Endothelial cell of umbilical vein (primary cell): ENCODE measurements at regions not wholly inside any gene's neighbourhood (a gene's known extent, or its start where the extent isn't known, plus 50 kb on each side); places are given as distances from the start of the nearest gene placed in this dataset.

ENCODE experiments used
- BruUV-seq: library from RNA; stranded (reverse); fragments of 400-500 nt; replicated peaks from 2 replicates; lab custom pipeline; 2021; lab: Mats Ljungman, UMichigan
- CTCF ChIA-PET: fragments of 300-600, 350-600 bp; sonication (Branson Sonifier 250); formaldehyde crosslinking; loops from one replicate; lab custom pipeline; 2021; ENCODE audit warnings: antibody characterized with exemption, inconsistent platforms; lab: Charles Lee
- POLR2A ChIA-PET: fragments of 300-600, 350-600 bp; sonication (Branson Sonifier 250); formaldehyde crosslinking; loops from one replicate; lab custom pipeline; 2021; ENCODE audit warnings: antibody characterized with exemption, inconsistent platforms; lab: Charles Lee
- DNase-seq: peaks from one replicate; pipeline ENCODE4 v3.0.0-alpha.2; 2011; ENCODE audit warnings: low read depth, low spot score
- FAIRE-seq: peaks from 2 replicates; lab custom pipeline; 2011; peaks lifted over from hg19 to GRCh38; lab: Jason Lieb, UNC
- H2AFZ ChIP-seq: 2 replicates; pipeline ENCODE4 v1.6.0; 2012; ENCODE audit warnings: low read depth, low read length, control low read depth, inconsistent platforms
- H3K27ac ChIP-seq: 2 replicates; pipeline ENCODE4 v1.5.1; 2011; ENCODE audit warnings: low read depth, mild to moderate bottlenecking, control low read depth, low read length, moderate library complexity; ENCODE audit not compliant: insufficient read depth
- H3K27me3 ChIP-seq, 2 experiments: 2 replicates each; pipeline versions ENCODE4 v1.6.0 to v1.6.1; 2011; ENCODE audit warnings: low read length in 2 of 2, mixed read lengths in 1 of 2; ENCODE audit not compliant: control insufficient read depth in 2 of 2, insufficient read depth in 2 of 2
- H3K36me3 ChIP-seq, 2 experiments: 2 replicates in 1 of 2; 3 replicates in 1 of 2; pipeline ENCODE4 v1.5.1; 2011; ENCODE audit warnings: low read length in 2 of 2, mild to moderate bottlenecking in 1 of 2, moderate library complexity in 1 of 2; ENCODE audit not compliant: control insufficient read depth in 2 of 2, insufficient read depth in 2 of 2; ENCODE audit errors: extremely low read depth in 1 of 2
- H3K4me1 ChIP-seq: 3 replicates; pipeline ENCODE4 v1.5.1; 2011; ENCODE audit warnings: mild to moderate bottlenecking, low read length; ENCODE audit not compliant: control insufficient read depth, insufficient read depth; ENCODE audit errors: extremely low read depth
- H3K4me2 ChIP-seq: 2 replicates; pipeline ENCODE4 v1.6.1; 2011; ENCODE audit warnings: low read length, control low read depth, mixed read lengths; ENCODE audit not compliant: insufficient read depth
- H3K4me3 ChIP-seq, 3 experiments: fragments of 200-600 bp in 1 of 3; sonication (generic), shearing (Covaris generic) in 1 of 3; replicated peaks in 1 of 3; 2 replicates each; pipeline ENCODE4 v1.5.1; 2011 to 2016; ENCODE audit warnings: control low read depth in 3 of 3, low read length in 3 of 3, mild to moderate bottlenecking in 2 of 3, inconsistent platforms in 1 of 3, low read depth in 1 of 3, moderate library complexity in 1 of 3; ENCODE audit not compliant: insufficient read depth in 1 of 3
- H3K79me2 ChIP-seq: 2 replicates; pipeline ENCODE4 v1.6.0; 2012; ENCODE audit warnings: low read length, inconsistent platforms; ENCODE audit not compliant: control insufficient read depth, insufficient read depth
- H3K9ac ChIP-seq: replicated peaks from 2 replicates; pipeline ENCODE3; 2011; ENCODE audit warnings: low read length, control low read depth; ENCODE audit not compliant: insufficient read depth; ENCODE audit errors: extremely low read depth
- H3K9me1 ChIP-seq: replicated peaks from 3 replicates; pipeline ENCODE4 v1.6.0; 2011; ENCODE audit warnings: mild to moderate bottlenecking, low read length; ENCODE audit not compliant: control insufficient read depth, insufficient read depth; ENCODE audit errors: extremely low read depth
- H3K9me3 ChIP-seq: replicated peaks from 2 replicates; pipeline ENCODE4 v1.5.1; 2012; ENCODE audit warnings: low read length, inconsistent platforms; ENCODE audit not compliant: control insufficient read depth, insufficient read depth
- H4K20me1 ChIP-seq: replicated peaks from 2 replicates; pipeline ENCODE3; 2011; ENCODE audit warnings: mild to moderate bottlenecking, low read length; ENCODE audit not compliant: control insufficient read depth, insufficient read depth; ENCODE audit errors: extremely low read depth
- CTCF ChIP-seq, 2 donors: IDR thresholded peaks; 1 replicate in 1 of 2; 2 replicates in 1 of 2; pipeline ENCODE4 v1.5.1; 2011; ENCODE audit warnings: low read length in 2 of 2, mild to moderate bottlenecking in 2 of 2, moderate library complexity in 2 of 2, control low read depth in 1 of 2, inconsistent platforms in 1 of 2, low read depth in 1 of 2; ENCODE audit not compliant: insufficient read depth in 1 of 2; ENCODE audit errors: extremely low read depth in 1 of 2
- EZH2 ChIP-seq: IDR thresholded peaks from 2 replicates; pipeline ENCODE4 v1.6.1; 2012; ENCODE audit warnings: borderline replicate concordance, low read depth, mild to moderate bottlenecking, moderate library complexity, low read length, inconsistent platforms; ENCODE audit not compliant: severe bottlenecking
- FOS ChIP-seq: IDR thresholded peaks from 2 replicates; pipeline ENCODE4 v1.6.1; 2011; ENCODE audit warnings: mild to moderate bottlenecking, low read length, moderate library complexity, borderline replicate concordance; ENCODE audit not compliant: insufficient read depth
- GATA2 ChIP-seq: IDR thresholded peaks from 2 replicates; pipeline ENCODE4 v1.7.0; 2011; ENCODE audit warnings: low read depth, mild to moderate bottlenecking, moderate library complexity, mixed read lengths, low read length; ENCODE audit not compliant: insufficient read length, insufficient read depth
- JUN ChIP-seq: IDR thresholded peaks from 2 replicates; pipeline ENCODE4 v1.6.1; 2011; ENCODE audit warnings: borderline replicate concordance, low read depth; ENCODE audit not compliant: insufficient read length, insufficient read depth
- MAX ChIP-seq: IDR thresholded peaks from 2 replicates; pipeline ENCODE4 v1.6.1; 2011; ENCODE audit not compliant: insufficient read depth, insufficient read length
- MYC ChIP-seq: IDR thresholded peaks from one replicate; pipeline ENCODE4 v1.6.1; 2011; ENCODE audit warnings: mild to moderate bottlenecking, low read depth, low read length
- POLR2A ChIP-seq: IDR thresholded peaks from 2 replicates; pipeline ENCODE4 v1.6.1; 2012; ENCODE audit warnings: low read depth, mild to moderate bottlenecking, control low read depth, low read length
- POLR2AphosphoS5 ChIP-seq: IDR thresholded peaks from 2 replicates; pipeline ENCODE4 v1.6.1; 2012; ENCODE audit warnings: low read depth, mild to moderate bottlenecking, control low read depth, low read length, moderate library complexity; ENCODE audit not compliant: insufficient read depth
- dilution Hi-C: fragments of 300-500 bp; cut with MboI; formaldehyde crosslinking; loops from one replicate; pipeline ENCODE4 v1.15.0; 2019; ENCODE audit warnings: low sequenced_read_pairs; ENCODE audit not compliant: extremely low pct_ligation_motif_present
- intact Hi-C: fragments of 100-400 bp; cut with micrococcal nuclease; formaldehyde crosslinking; loops from one replicate; pipeline ENCODE4 v1.10.0; 2022

- ChIA-PET POLR2A (no interaction called here), CTCF (no interaction called here)
These were observed 249.7 kb downstream of the CD83 start for GRCh38 chr6:14367296-14367695.

GRCh38 chr6:14369717-14370116 is 252.1 kb downstream of the CD83 start:
- BruUV-seq = no TSS peak
- POLR2A ChIA-PET = no interaction called here
- no peaks in the 10 kb centered on the region for H3K9me1 ChIP-seq
- no peak for FAIRE-seq
- no peaks in the 10 kb centered on the region for H3K27me3 ChIP-seq
- H3K27ac ChIP-seq = no peak overlapping the region
- H3K4me2 ChIP-seq = no peak overlapping the region
- no peaks in the 10 kb centered on the region for H4K20me1 ChIP-seq
- H3K4me1 ChIP-seq = no peaks in the 10 kb centered on the region
- CTCF ChIA-PET = no interaction called here
- no peaks in the 10 kb centered on the region for H3K9me3 ChIP-seq
- H3K4me3 ChIP-seq = no peak overlapping the region
- TF ChIP-seq MYC (no peak), CTCF (IDR thresholded peaks at IDR 0.05; ENCODE audit: extremely low read depth in 1 of 2, insufficient read depth in 1 of 2, low read depth in 1 of 2, low read length in 2 of 2) (no peak), JUN (no peak), GATA2 (no peak), MAX (no peak), EZH2 (no peak), POLR2A (no peak), FOS (no peak), POLR2AphosphoS5 (no peak)
- dilution Hi-C loops = no loop called here
- intact Hi-C loops = no loop called here
- DNase-seq = no peak
- no peak overlapping the region for H3K9ac ChIP-seq
- H2AFZ ChIP-seq = no peak overlapping the region
- H3K79me2 ChIP-seq = no peaks in the 10 kb centered on the region
- no peaks in the 10 kb centered on the region for H3K36me3 ChIP-seq

More at GRCh38 chr6:14367296-14367695, 249.7 kb downstream of the CD83 start:
- Histone ChIP-seq H3K27me3 (no peaks in the 10 kb centered on the region), H3K9me3 (peaks cover under 1% of the 10 kb centered on the region), H3K4me1 (no peaks in the 10 kb centered on the region), H3K9ac (no peak overlapping the region), H3K4me2 (no peak overlapping the region), H4K20me1 (no peaks in the 10 kb centered on the region), H3K79me2 (no peaks in the 10 kb centered on the region), H3K4me3 (no peak overlapping the region), H2AFZ (no peak overlapping the region), H3K9me1 (no peaks in the 10 kb centered on the region), H3K27ac (no peak overlapping the region), H3K36me3 (no peaks in the 10 kb centered on the region)
- DNase-seq = no peak
- intact Hi-C loops = no loop called here
- dilution Hi-C loops = no loop called here
- no peak for TF ChIP-seq GATA2
- TF ChIP-seq JUN = no peak
- TF ChIP-seq FOS = no peak
- no peak for TF ChIP-seq MAX
- no peak for TF ChIP-seq EZH2
- TF ChIP-seq POLR2AphosphoS5 = no peak
- BruUV-seq = no TSS peak
- FAIRE-seq = no peak
